ENCODE measurements at regions not wholly inside any gene's neighbourhood (a gene's known extent, or its start where the extent isn't known, plus 50 kb on each side); places are given as distances from the start of the nearest gene placed in this dataset.

DNA sequence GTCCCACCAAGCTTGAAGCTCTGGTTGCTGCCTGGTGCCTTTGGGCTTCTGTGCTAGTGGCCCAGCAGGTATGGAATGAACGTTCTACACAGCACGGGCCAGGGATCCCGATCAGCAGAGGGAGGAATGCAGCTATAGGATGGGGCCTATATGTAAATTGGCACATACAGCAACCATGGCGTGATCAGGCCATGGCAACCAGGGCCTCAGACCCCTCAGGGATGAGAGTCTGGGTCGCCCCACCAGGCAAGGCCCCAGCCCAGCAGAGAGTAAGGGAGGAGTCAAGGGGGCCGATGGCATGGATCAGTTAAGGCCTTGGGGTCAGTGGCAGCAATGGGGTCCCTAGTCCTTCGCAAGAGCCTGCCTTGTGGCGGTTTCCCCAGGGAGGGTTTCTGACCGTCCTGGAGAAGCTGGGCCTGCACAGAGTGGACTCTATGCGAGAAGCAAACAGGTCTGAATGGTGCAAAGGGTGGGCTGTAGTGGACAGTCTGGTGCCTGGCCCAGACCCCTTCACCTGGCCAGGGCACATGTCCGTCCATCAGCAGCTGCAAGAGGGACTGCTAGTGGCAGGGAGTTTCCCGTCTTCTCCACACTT, 98.2 kb upstream of the SLC22A11 start:
- Histone ChIP-seq H3K27ac (ENCODE audit: insufficient read depth, low read depth, low read length, poor library complexity, severe bottlenecking) (no peak overlapping the region), H3K4me1 (ENCODE audit: control insufficient read depth, insufficient read depth, low read length) (no peaks in the 10 kb centered on the region), H3K4me3 (ENCODE audit: insufficient read depth, low read depth, low read length) (no peak overlapping the region), H3K9me3 (ENCODE audit: control insufficient read depth, low read length) (no peaks in the 10 kb centered on the region), H3K36me3 (ENCODE audit: control insufficient read depth, insufficient read depth, low read length) (no peaks in the 10 kb centered on the region), H3K27me3 (ENCODE audit: control insufficient read depth, insufficient read depth, low read length, poor library complexity, severe bottlenecking) (no peaks in the 10 kb centered on the region)
- WGBS, 2 experiments, result 89 to 91% methylated on average over 12 of the region's 12 CpGs

GRCh38 chr11:64458997-64459396, 96.7 kb upstream of the SLC22A11 start:
- Histone ChIP-seq H3K36me3 (ENCODE audit: control insufficient read depth, insufficient read depth, low read length) (no peaks in the 10 kb centered on the region), H3K27me3 (ENCODE audit: control insufficient read depth, insufficient read depth, low read length, poor library complexity, severe bottlenecking) (no peaks in the 10 kb centered on the region), H3K4me3 (ENCODE audit: insufficient read depth, low read depth, low read length) (no peak overlapping the region), H3K4me1 (ENCODE audit: control insufficient read depth, insufficient read depth, low read length) (no peaks in the 10 kb centered on the region), H3K9me3 (ENCODE audit: control insufficient read depth, low read length) (no peaks in the 10 kb centered on the region), H3K27ac (ENCODE audit: insufficient read depth, low read depth, low read length, poor library complexity, severe bottlenecking) (no peak overlapping the region)
- WGBS, 2 experiments, result 58 to 66% methylated on average over 10 of the region's 10 CpGs

DNA sequence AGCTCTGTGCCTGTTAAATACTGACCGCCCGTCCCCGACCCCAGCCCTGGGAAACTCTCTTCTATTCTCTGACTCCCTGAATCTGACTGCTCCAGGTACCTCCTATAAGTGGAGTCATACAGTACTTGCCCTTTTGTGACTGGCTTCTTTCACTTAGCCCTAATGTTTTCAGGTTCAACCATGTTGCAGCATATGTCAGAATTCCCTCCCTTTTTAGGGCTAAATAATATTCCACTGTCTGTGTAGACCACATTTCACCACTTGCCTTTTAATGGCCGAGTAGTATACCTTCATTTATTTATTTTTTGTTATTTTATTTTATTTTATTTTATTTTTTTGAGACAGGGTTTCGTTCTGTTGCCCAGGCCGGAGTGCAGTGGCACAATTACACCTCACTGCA, 96.1 kb upstream of the SLC22A11 start:
- Histone ChIP-seq H3K36me3 (ENCODE audit: control insufficient read depth, insufficient read depth, low read length) (no peaks in the 10 kb centered on the region), H3K4me3 (ENCODE audit: insufficient read depth, low read depth, low read length) (no peak overlapping the region), H3K4me1 (ENCODE audit: control insufficient read depth, insufficient read depth, low read length) (no peaks in the 10 kb centered on the region), H3K27ac (ENCODE audit: insufficient read depth, low read depth, low read length, poor library complexity, severe bottlenecking) (no peak overlapping the region), H3K27me3 (ENCODE audit: control insufficient read depth, insufficient read depth, low read length, poor library complexity, severe bottlenecking) (no peaks in the 10 kb centered on the region), H3K9me3 (ENCODE audit: control insufficient read depth, low read length) (no peaks in the 10 kb centered on the region)
- 80 to 84% methylated on average over 5 of the region's 6 CpGs for WGBS, 2 experiments

- Histone ChIP-seq H3K4me3 (ENCODE audit: insufficient read depth, low read depth, low read length) (no peak overlapping the region), H3K4me1 (ENCODE audit: control insufficient read depth, insufficient read depth, low read length) (no peaks in the 10 kb centered on the region), H3K9me3 (ENCODE audit: control insufficient read depth, low read length) (no peaks in the 10 kb centered on the region), H3K27me3 (ENCODE audit: control insufficient read depth, insufficient read depth, low read length, poor library complexity, severe bottlenecking) (no peaks in the 10 kb centered on the region), H3K36me3 (ENCODE audit: control insufficient read depth, insufficient read depth, low read length) (no peaks in the 10 kb centered on the region), H3K27ac (ENCODE audit: insufficient read depth, low read depth, low read length, poor library complexity, severe bottlenecking) (no peak overlapping the region)
- WGBS, 2 experiments, result 87 to 90% methylated on average over 3 of the region's 3 CpGs
Observed at GRCh38 chr11:64461081-64461480, 94.7 kb upstream of the SLC22A11 start.

DNA sequence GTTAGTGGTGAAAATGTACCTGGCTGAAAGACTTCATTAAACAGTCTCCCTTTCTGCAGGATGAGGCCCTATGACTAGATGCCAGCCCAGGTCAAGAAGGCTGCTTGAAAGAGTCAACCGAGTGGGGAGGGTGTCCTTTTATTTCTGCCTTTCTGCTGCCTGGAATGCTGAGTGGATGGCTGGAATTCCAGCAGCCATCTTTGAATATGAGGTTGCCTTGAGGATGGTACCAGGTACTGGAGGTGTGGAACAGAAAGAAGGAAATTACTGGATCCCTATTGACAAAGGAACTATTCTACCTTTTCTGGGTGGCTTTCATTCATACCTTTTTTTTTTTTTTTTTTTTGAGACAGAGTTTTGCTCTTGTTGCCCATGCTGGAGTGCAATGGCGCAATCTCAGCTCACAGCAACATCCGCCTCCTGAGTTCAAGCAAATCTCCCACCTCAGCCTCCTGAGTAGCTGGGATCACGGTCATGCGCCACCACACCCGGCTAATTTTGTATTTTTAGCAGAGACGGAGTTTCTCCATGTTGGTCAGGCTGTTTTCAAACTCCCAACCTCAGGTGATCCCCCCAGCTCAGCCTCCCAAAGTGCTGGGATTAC, 89.5 kb upstream of the SLC22A11 start:
- no peak overlapping the region for H3K27ac ChIP-seq (ENCODE audit: insufficient read depth, low read depth, low read length, poor library complexity, severe bottlenecking)
- H3K4me3 ChIP-seq (ENCODE audit: insufficient read depth, low read depth, low read length), result no peak overlapping the region
- no peaks in the 10 kb centered on the region for H3K9me3 ChIP-seq (ENCODE audit: control insufficient read depth, low read length)
- 90% methylated on average over 7 of the region's 7 CpGs for WGBS, 2 experiments
- H3K27me3 ChIP-seq (ENCODE audit: control insufficient read depth, insufficient read depth, low read length, poor library complexity, severe bottlenecking), result no peaks in the 10 kb centered on the region
- H3K36me3 ChIP-seq (ENCODE audit: control insufficient read depth, insufficient read depth, low read length), result no peaks in the 10 kb centered on the region
- no peaks in the 10 kb centered on the region for H3K4me1 ChIP-seq (ENCODE audit: control insufficient read depth, insufficient read depth, low read length)

DNA sequence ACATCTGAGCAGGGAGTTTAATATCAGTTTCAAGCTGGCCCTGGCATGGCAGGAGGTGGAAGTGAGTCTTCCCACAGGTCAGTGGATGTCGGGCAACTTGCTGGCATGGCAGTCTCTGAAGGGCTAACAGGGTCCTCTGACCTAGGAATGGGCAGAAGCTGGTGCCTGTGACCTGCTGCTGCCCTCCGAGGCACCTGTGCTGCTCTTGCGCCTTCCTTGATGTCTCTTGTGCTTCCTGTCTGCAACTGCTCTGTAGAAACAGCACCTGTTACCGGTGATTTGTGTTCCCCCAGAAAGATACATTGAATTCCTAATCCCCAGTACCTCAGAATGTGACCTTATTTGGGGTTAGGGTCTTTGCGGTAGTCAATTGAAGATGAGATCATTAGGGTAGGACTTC, 86.5 kb upstream of the SLC22A11 start:
- H3K4me3 ChIP-seq (ENCODE audit: insufficient read depth, low read depth, low read length), result no peak overlapping the region
- H3K36me3 ChIP-seq (ENCODE audit: control insufficient read depth, insufficient read depth, low read length), result no peaks in the 10 kb centered on the region
- H3K27me3 ChIP-seq (ENCODE audit: control insufficient read depth, insufficient read depth, low read length, poor library complexity, severe bottlenecking), result no peaks in the 10 kb centered on the region
- H3K4me1 ChIP-seq (ENCODE audit: control insufficient read depth, insufficient read depth, low read length), result no peaks in the 10 kb centered on the region
- H3K9me3 ChIP-seq (ENCODE audit: control insufficient read depth, low read length), result no peaks in the 10 kb centered on the region
- no peak overlapping the region for H3K27ac ChIP-seq (ENCODE audit: insufficient read depth, low read depth, low read length, poor library complexity, severe bottlenecking)
- 80 to 85% methylated on average over 5 of the region's 5 CpGs for WGBS, 2 experiments

DNA sequence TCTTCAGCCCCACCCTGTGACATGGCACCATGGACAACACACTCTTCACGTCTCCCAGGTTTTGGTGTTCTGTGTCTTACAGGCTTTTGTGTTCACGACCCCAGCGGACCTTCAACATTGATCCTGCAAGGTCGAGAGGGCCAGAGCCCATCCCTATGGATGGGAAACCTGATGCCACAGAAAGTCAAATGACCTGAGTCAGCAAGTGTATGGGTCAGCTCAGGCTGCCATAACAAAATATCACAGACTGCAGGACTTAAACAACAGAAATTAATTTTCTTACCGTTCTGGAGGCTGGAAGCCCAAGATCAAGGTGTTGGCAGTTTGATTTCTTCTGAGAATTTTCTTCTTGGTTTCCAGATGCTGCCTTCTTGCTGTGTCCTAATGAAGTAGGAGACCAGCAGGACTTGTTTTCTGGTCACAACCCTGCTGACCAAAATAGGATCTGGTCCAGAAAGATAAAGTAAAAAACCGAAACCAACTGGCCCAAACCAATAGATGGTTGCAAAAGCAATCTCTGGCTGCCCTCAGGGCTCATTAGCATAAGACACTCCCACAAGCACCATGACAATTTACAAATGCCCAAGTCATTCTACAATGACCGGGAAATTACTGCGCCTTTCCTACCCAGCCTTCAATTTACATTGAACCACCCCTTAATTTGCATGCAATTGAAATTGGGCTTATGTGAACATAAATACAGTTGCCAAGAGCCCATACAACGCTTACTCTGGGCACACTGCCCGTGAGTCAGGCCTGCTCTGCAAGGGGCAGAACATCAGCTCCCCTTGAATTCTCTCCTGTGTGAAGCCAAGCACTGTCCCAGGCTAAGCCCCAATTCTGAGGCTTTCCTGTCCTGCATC, 82.9 kb upstream of the SLC22A11 start:
- H3K27me3 ChIP-seq (ENCODE audit: control insufficient read depth, insufficient read depth, low read length, poor library complexity, severe bottlenecking), result no peaks in the 10 kb centered on the region
- no peak overlapping the region for H3K4me3 ChIP-seq (ENCODE audit: insufficient read depth, low read depth, low read length)
- WGBS, 2 experiments, result 90 to 93% methylated on average over 10 of the region's 10 CpGs

GRCh38 chr11:64474680-64475079, 81.1 kb upstream of the SLC22A11 start:
- 92 to 96% methylated on average over 11 of the region's 11 CpGs for WGBS, 2 experiments

More for the DNA sequence above, 82.9 kb upstream of the SLC22A11 start:
- no peak overlapping the region for H3K27ac ChIP-seq (ENCODE audit: insufficient read depth, low read depth, low read length, poor library complexity, severe bottlenecking)
- no peaks in the 10 kb centered on the region for H3K4me1 ChIP-seq (ENCODE audit: control insufficient read depth, insufficient read depth, low read length)
- H3K9me3 ChIP-seq (ENCODE audit: control insufficient read depth, low read length), result no peaks in the 10 kb centered on the region
- no peaks in the 10 kb centered on the region for H3K36me3 ChIP-seq (ENCODE audit: control insufficient read depth, insufficient read depth, low read length)

DNA sequence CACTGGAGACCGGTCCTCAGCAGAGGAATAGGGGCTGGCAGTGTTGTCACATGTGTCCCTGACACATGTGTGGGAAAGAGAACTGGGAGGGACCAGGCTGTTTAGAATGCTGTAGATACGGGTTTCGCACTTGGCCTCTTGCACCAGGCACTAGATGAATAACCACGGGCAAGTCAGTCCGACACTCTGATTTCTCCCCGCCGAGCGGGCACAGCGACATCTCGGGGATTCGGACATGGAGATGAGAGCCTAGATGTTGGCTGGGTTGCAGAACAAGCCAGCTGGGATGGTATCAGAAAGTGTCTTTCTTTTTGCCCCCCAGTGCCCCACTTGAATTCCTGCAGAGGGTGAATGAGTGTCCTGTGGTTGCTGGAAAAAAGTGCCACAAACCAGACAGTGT, 80.6 kb upstream of the SLC22A11 start:
- Histone ChIP-seq H3K27ac (ENCODE audit: insufficient read depth, low read depth, low read length, poor library complexity, severe bottlenecking) (no peak overlapping the region), H3K27me3 (ENCODE audit: control insufficient read depth, insufficient read depth, low read length, poor library complexity, severe bottlenecking) (no peaks in the 10 kb centered on the region), H3K4me1 (ENCODE audit: control insufficient read depth, insufficient read depth, low read length) (no peaks in the 10 kb centered on the region), H3K9me3 (ENCODE audit: control insufficient read depth, low read length) (no peaks in the 10 kb centered on the region), H3K36me3 (ENCODE audit: control insufficient read depth, insufficient read depth, low read length) (no peaks in the 10 kb centered on the region), H3K4me3 (ENCODE audit: insufficient read depth, low read depth, low read length) (no peak overlapping the region)
- 96 to 97% methylated on average over 11 of the region's 11 CpGs for WGBS, 2 experiments

More at GRCh38 chr11:64474680-64475079, 81.1 kb upstream of the SLC22A11 start:
- H3K9me3 ChIP-seq (ENCODE audit: control insufficient read depth, low read length), result no peaks in the 10 kb centered on the region
- H3K27ac ChIP-seq (ENCODE audit: insufficient read depth, low read depth, low read length, poor library complexity, severe bottlenecking), result no peak overlapping the region
- no peaks in the 10 kb centered on the region for H3K4me1 ChIP-seq (ENCODE audit: control insufficient read depth, insufficient read depth, low read length)
- no peaks in the 10 kb centered on the region for H3K36me3 ChIP-seq (ENCODE audit: control insufficient read depth, insufficient read depth, low read length)
- no peaks in the 10 kb centered on the region for H3K27me3 ChIP-seq (ENCODE audit: control insufficient read depth, insufficient read depth, low read length, poor library complexity, severe bottlenecking)
- no peak overlapping the region for H3K4me3 ChIP-seq (ENCODE audit: insufficient read depth, low read depth, low read length)

GRCh38 chr11:64476881-64477280, 78.9 kb upstream of the SLC22A11 start:
- Histone ChIP-seq H3K27me3 (ENCODE audit: control insufficient read depth, insufficient read depth, low read length, poor library complexity, severe bottlenecking) (no peaks in the 10 kb centered on the region), H3K9me3 (ENCODE audit: control insufficient read depth, low read length) (no peaks in the 10 kb centered on the region), H3K4me1 (ENCODE audit: control insufficient read depth, insufficient read depth, low read length) (no peaks in the 10 kb centered on the region), H3K27ac (ENCODE audit: insufficient read depth, low read depth, low read length, poor library complexity, severe bottlenecking) (no peak overlapping the region), H3K36me3 (ENCODE audit: control insufficient read depth, insufficient read depth, low read length) (no peaks in the 10 kb centered on the region), H3K4me3 (ENCODE audit: insufficient read depth, low read depth, low read length) (no peak overlapping the region)
- WGBS, 2 experiments, result 83 to 87% methylated on average over 7 of the region's 7 CpGs

Measured in ectodermal cell (in vitro differentiated cells).